ES-I3 (cell line): ENCODE measurements at regions not wholly inside any gene's neighbourhood (a gene's known extent, or its start where the extent isn't known, plus 50 kb on each side); places are given as distances from the start of the nearest gene placed in this dataset.
"Not testable (repeated sequence)": the region's sequence is repeated elsewhere in the genome, so short reads cannot be mapped to it uniquely, and the experiment has no call there.

Experiments used
- H3K36me3 ChIP-seq: 2 replicates; pipeline ENCODE4 v1.6.1; 2013; ENCODE audit warnings: mild to moderate bottlenecking, low read length, control low read depth, moderate library complexity; ENCODE audit not compliant: insufficient read depth
- H3K4me1 ChIP-seq: 2 replicates; pipeline ENCODE4 v1.6.1; 2013; ENCODE audit warnings: mild to moderate bottlenecking, control low read depth, low read length; ENCODE audit not compliant: insufficient read depth
- H3K9ac ChIP-seq: 2 replicates; pipeline ENCODE4 v1.6.1; 2013; ENCODE audit warnings: low read depth, mild to moderate bottlenecking, low read length, moderate library complexity
- H3K9me3 ChIP-seq: 2 replicates; pipeline ENCODE4 v1.6.1; 2013; ENCODE audit warnings: mild to moderate bottlenecking, low read length, moderate library complexity; ENCODE audit not compliant: control insufficient read depth, insufficient read depth

GRCh38 chr14:53622447-53622846 is 334.2 kb downstream of the BMP4 start:
- Histone ChIP-seq H3K9me3 (no peaks in the 10 kb centered on the region), H3K9ac (no peak overlapping the region), H3K4me1 (0 out of 2 replicates have a peak, but pooled peaks cover 7% of the 10 kb centered on the region), H3K36me3 (no peaks in the 10 kb centered on the region)

GRCh38 chr14:53621921-53622320 is 334.7 kb downstream of the BMP4 start:
- no peak overlapping the region for H3K9ac ChIP-seq
- H3K36me3 ChIP-seq = no peaks in the 10 kb centered on the region
- H3K9me3 ChIP-seq = no peaks in the 10 kb centered on the region
- 0 out of 2 replicates have a peak, but pooled peaks cover 7% of the 10 kb centered on the region for H3K4me1 ChIP-seq

- 0 out of 2 replicates have a peak, but pooled peaks cover 7% of the 10 kb centered on the region for H3K4me1 ChIP-seq
- no peak overlapping the region for H3K9ac ChIP-seq
- H3K36me3 ChIP-seq = no peaks in the 10 kb centered on the region
- H3K9me3 ChIP-seq = no peaks in the 10 kb centered on the region
These were observed 335.2 kb downstream of the BMP4 start for GRCh38 chr14:53621433-53621832.

- no peaks in the 10 kb centered on the region for H3K9me3 ChIP-seq
- no peak overlapping the region for H3K9ac ChIP-seq
- 0 out of 2 replicates have a peak, but pooled peaks cover 7% of the 10 kb centered on the region for H3K4me1 ChIP-seq
- no peaks in the 10 kb centered on the region for H3K36me3 ChIP-seq
These were observed 335.7 kb downstream of the BMP4 start for GRCh38 chr14:53620890-53621289.

GRCh38 chr14:53620317-53620716 is 336.3 kb downstream of the BMP4 start:
- Histone ChIP-seq H3K9me3 (no peaks in the 10 kb centered on the region), H3K36me3 (no peaks in the 10 kb centered on the region), H3K9ac (no peak overlapping the region), H3K4me1 (0 out of 2 replicates have a peak, but pooled peaks cover 7% of the 10 kb centered on the region)

- Histone ChIP-seq H3K9me3 (no peaks in the 10 kb centered on the region), H3K36me3 (no peaks in the 10 kb centered on the region), H3K4me1 (0 out of 2 replicates have a peak, but pooled peaks cover 7% of the 10 kb centered on the region), H3K9ac (no peak overlapping the region)
These were observed 336.9 kb downstream of the BMP4 start for GRCh38 chr14:53619691-53620231.

GRCh38 chr14:53616536-53616935 is 340.1 kb downstream of the BMP4 start:
- H3K4me1 ChIP-seq = peaks cover 13% of the 10 kb centered on the region; the same call in 1 of the 2 replicates
- H3K36me3 ChIP-seq, H3K9ac ChIP-seq, H3K9me3 ChIP-seq: not testable (repeated sequence)

GRCh38 chr14:53615252-53615651 is 341.4 kb downstream of the BMP4 start:
- H3K4me1 ChIP-seq = peaks cover 9% of the 10 kb centered on the region; the same call in 1 of the 2 replicates
- no peaks in the 10 kb centered on the region for H3K9me3 ChIP-seq
- no peak overlapping the region for H3K9ac ChIP-seq
- H3K36me3 ChIP-seq = no peaks in the 10 kb centered on the region

- Histone ChIP-seq H3K36me3 (no peaks in the 10 kb centered on the region), H3K4me1 (peaks cover 6% of the 10 kb centered on the region; the same call in 1 of the 2 replicates), H3K9me3 (no peaks in the 10 kb centered on the region), H3K9ac (no peak overlapping the region)
These were observed 343.0 kb downstream of the BMP4 start for GRCh38 chr14:53613404-53614253.

- H3K4me1 ChIP-seq = peaks cover 6% of the 10 kb centered on the region; the same call in 1 of the 2 replicates
- no peak overlapping the region for H3K9ac ChIP-seq
- H3K9me3 ChIP-seq = no peaks in the 10 kb centered on the region
- H3K36me3 ChIP-seq = no peaks in the 10 kb centered on the region
These were observed 345.7 kb downstream of the BMP4 start for GRCh38 chr14:53610947-53611346.

GRCh38 chr14:53609009-53609408 is 347.6 kb downstream of the BMP4 start:
- peaks cover 6% of the 10 kb centered on the region; the same call in 1 of the 2 replicates for H3K4me1 ChIP-seq
- no peak overlapping the region for H3K9ac ChIP-seq
- H3K9me3 ChIP-seq = no peaks in the 10 kb centered on the region
- H3K36me3 ChIP-seq = no peaks in the 10 kb centered on the region

GRCh38 chr14:53608369-53608768 is 348.3 kb downstream of the BMP4 start:
- no peaks in the 10 kb centered on the region for H3K36me3 ChIP-seq
- H3K9ac ChIP-seq = no peak overlapping the region
- no peaks in the 10 kb centered on the region for H3K4me1 ChIP-seq
- no peaks in the 10 kb centered on the region for H3K9me3 ChIP-seq

GRCh38 chr14:53606203-53606602 is 350.4 kb downstream of the BMP4 start:
- Histone ChIP-seq H3K4me1 (no peaks in the 10 kb centered on the region), H3K36me3 (no peaks in the 10 kb centered on the region), H3K9me3 (no peaks in the 10 kb centered on the region), H3K9ac (no peak overlapping the region)

- no peak overlapping the region for H3K9ac ChIP-seq
- no peaks in the 10 kb centered on the region; the same call in 1 of the 2 replicates for H3K4me1 ChIP-seq
- H3K9me3 ChIP-seq = no peaks in the 10 kb centered on the region
- H3K36me3 ChIP-seq = no peaks in the 10 kb centered on the region
These were observed 351.1 kb downstream of the BMP4 start for GRCh38 chr14:53605562-53605961.

- Histone ChIP-seq H3K9ac (no peak overlapping the region), H3K9me3 (no peaks in the 10 kb centered on the region), H3K4me1 (no peaks in the 10 kb centered on the region; the same call in 1 of the 2 replicates), H3K36me3 (no peaks in the 10 kb centered on the region)
These were observed 352.6 kb downstream of the BMP4 start for GRCh38 chr14:53603994-53604393.
